Gastrocnemius medialis (tissue), 4 donors: ENCODE measurements at regions not wholly inside any gene's neighbourhood (a gene's known extent, or its start where the extent isn't known, plus 50 kb on each side); places are given as distances from the start of the nearest gene placed in this dataset.

Experiments
- ATAC-seq, 2 donors: fragments of 150-250 bp; one replicate each; pipeline ENCODE4 v1.9.1; 2016
- DNase-seq, 2 donors: peaks; one replicate each; pipeline ENCODE4 v3.0.0-alpha.2; 2019
- H3K27ac ChIP-seq, 4 donors: fragments of 200-600 bp; sonication (generic); 1 replicate in 1 of 4; 2 replicates in 3 of 4; pipeline ENCODE4 v1.5.1; 2016 to 2018; ENCODE audit warnings: mild to moderate bottlenecking in 2 of 4, moderate library complexity in 1 of 4
- H3K27me3 ChIP-seq, 3 donors: fragments of 200-600 bp; sonication (generic) in 2 of 3; 1 replicate in 1 of 3; 2 replicates in 2 of 3; pipeline versions ENCODE4 v1.5.1 to v1.6.0; 2016 to 2019; ENCODE audit warnings: mild to moderate bottlenecking in 1 of 3, moderate library complexity in 1 of 3
- H3K36me3 ChIP-seq, 2 donors: fragments of 200-600 bp; sonication (generic) in 1 of 2; one replicate each; pipeline ENCODE4 v1.5.1; 2017 to 2018
- H3K4me1 ChIP-seq, 2 donors: fragments of 200-600 bp; sonication (generic) in 1 of 2; one replicate each; pipeline ENCODE4 v1.5.1; 2016 to 2017; ENCODE audit warnings: mild to moderate bottlenecking in 2 of 2
- H3K4me3 ChIP-seq, 4 donors: fragments of 200-600 bp; sonication (generic) in 3 of 4; 1 replicate in 1 of 4; 2 replicates in 3 of 4; pipeline ENCODE4 v1.5.1; 2016 to 2019; ENCODE audit warnings: mild to moderate bottlenecking in 2 of 4
- H3K9me3 ChIP-seq, 3 donors: fragments of 200-600 bp; sonication (generic) in 2 of 3; 1 replicate in 1 of 3; 2 replicates in 2 of 3; pipeline ENCODE4 v1.5.1; 2016 to 2019
- CTCF ChIP-seq, 5 experiments: fragments of 450-650 bp in 3 of 5; fragments of 200-600 bp in 2 of 5; sonication (generic) in 2 of 5; IDR thresholded peaks in 4 of 5; conservative IDR thresholded peaks in 1 of 5; 1 replicate in 4 of 5; 2 replicates in 1 of 5; pipeline ENCODE4 v1.5.1; 2016 to 2019; ENCODE audit warnings: antibody characterized with exemption in 5 of 5, mild to moderate bottlenecking in 3 of 5, moderate library complexity in 3 of 5
- POLR2A ChIP-seq, 2 donors: fragments of 450-650 bp; IDR thresholded peaks; one replicate each; pipeline ENCODE4 v1.6.1; 2017; ENCODE audit warnings: antibody characterized with exemption in 2 of 2, mild to moderate bottlenecking in 2 of 2, moderate library complexity in 2 of 2
- in situ Hi-C, 4 donors: fragments of 200-750 bp; cut with MboI; loops; one replicate each; pipeline versions ENCODE4 v1.15.0 to v1.8.0; 2017; ENCODE audit warnings: low sequenced_read_pairs in 4 of 4
- intact Hi-C: fragments of 100-400 bp; cut with DNase I; formaldehyde crosslinking; loops from one replicate; pipeline ENCODE4 v1.15.1; 2023; ENCODE audit warnings: low total_unique reads

- Histone ChIP-seq H3K27me3 (no peaks in the 10 kb centered on the region), H3K9me3 (no peaks in the 10 kb centered on the region), H3K36me3 (no peaks in the 10 kb centered on the region), H3K4me1 (no peaks in the 10 kb centered on the region), H3K27ac (no peak overlapping the region), H3K4me3 (no peak overlapping the region)
- in situ Hi-C loops: no loop called here
- DNase-seq: no peak
- intact Hi-C loops: no loop called here
- no peak for TF ChIP-seq CTCF (IDR thresholded peaks at IDR 0.05 in 4 of 5, conservative IDR thresholded peaks at IDR 0.05 in 1 of 5)
- TF ChIP-seq POLR2A (IDR thresholded peaks at IDR 0.05): no peak
- ATAC-seq: no peak
Observed at GRCh38 chr13:68168448-68168847, 938.3 kb upstream of the PCDH9 start.

GRCh38 chr13:68160466-68160865, 930.3 kb upstream of the PCDH9 start:
- H3K27me3 ChIP-seq: no peaks in the 10 kb centered on the region
- intact Hi-C loops: no loop called here
- TF ChIP-seq CTCF (IDR thresholded peaks at IDR 0.05 in 4 of 5, conservative IDR thresholded peaks at IDR 0.05 in 1 of 5): no peak
- ATAC-seq (no peak), DNase-seq (no peak)
- no peaks in the 10 kb centered on the region for H3K36me3 ChIP-seq
- H3K9me3 ChIP-seq: no peaks in the 10 kb centered on the region
- H3K27ac ChIP-seq: no peak overlapping the region
- in situ Hi-C loops: no loop called here
- no peak overlapping the region for H3K4me3 ChIP-seq
- H3K4me1 ChIP-seq: no peaks in the 10 kb centered on the region

GRCh38 chr13:68152414-68152813, 922.3 kb upstream of the PCDH9 start:
- TF ChIP-seq POLR2A (IDR thresholded peaks at IDR 0.05): no peak
- TF ChIP-seq CTCF (IDR thresholded peaks at IDR 0.05 in 4 of 5, conservative IDR thresholded peaks at IDR 0.05 in 1 of 5): no peak
- Histone ChIP-seq H3K4me3 (no peak overlapping the region), H3K36me3 (no peaks in the 10 kb centered on the region), H3K9me3 (no peaks in the 10 kb centered on the region), H3K27me3 (no peaks in the 10 kb centered on the region), H3K4me1 (no peaks in the 10 kb centered on the region), H3K27ac (no peak overlapping the region)
- DNase-seq (no peak), ATAC-seq (no peak)
- in situ Hi-C loops (no loop called here), intact Hi-C loops (no loop called here)

- Histone ChIP-seq H3K27me3 (no peaks in the 10 kb centered on the region), H3K36me3 (no peaks in the 10 kb centered on the region), H3K9me3 (no peaks in the 10 kb centered on the region), H3K4me3 (no peak overlapping the region), H3K27ac (no peak overlapping the region), H3K4me1 (no peaks in the 10 kb centered on the region)
- ATAC-seq: no peak
- in situ Hi-C loops (no loop called here), intact Hi-C loops (no loop called here)
- no peak for DNase-seq
- TF ChIP-seq POLR2A (IDR thresholded peaks at IDR 0.05) (no peak), CTCF (IDR thresholded peaks at IDR 0.05 in 4 of 5, conservative IDR thresholded peaks at IDR 0.05 in 1 of 5) (no peak)
Observed at GRCh38 chr13:68145852-68146251, 915.7 kb upstream of the PCDH9 start.

- H3K27ac ChIP-seq: no peak overlapping the region
- no peaks in the 10 kb centered on the region for H3K27me3 ChIP-seq
- no peaks in the 10 kb centered on the region for H3K4me1 ChIP-seq
- ATAC-seq (no peak), DNase-seq (no peak)
- no peaks in the 10 kb centered on the region for H3K36me3 ChIP-seq
- intact Hi-C loops (no loop called here), in situ Hi-C loops (no loop called here)
- H3K9me3 ChIP-seq: no peaks in the 10 kb centered on the region
- H3K4me3 ChIP-seq: no peak overlapping the region
- TF ChIP-seq POLR2A (IDR thresholded peaks at IDR 0.05) (no peak), CTCF (IDR thresholded peaks at IDR 0.05 in 4 of 5, conservative IDR thresholded peaks at IDR 0.05 in 1 of 5) (no peak)
Observed at GRCh38 chr13:68128297-68128915, 898.3 kb upstream of the PCDH9 start.
